GM04503 (cell line): ENCODE measurements at regions not wholly inside any gene's neighbourhood (a gene's known extent, or its start where the extent isn't known, plus 50 kb on each side); places are given as distances from the start of the nearest gene placed in this dataset.
"Not testable (repeated sequence)": the region's sequence is repeated elsewhere in the genome, so short reads cannot be mapped to it uniquely, and the experiment has no call there.

Experiments used
- DNase-seq: peaks from one replicate; pipeline ENCODE4 v3.0.0-alpha.2; 2012; ENCODE audit warnings: low read depth

DNA sequence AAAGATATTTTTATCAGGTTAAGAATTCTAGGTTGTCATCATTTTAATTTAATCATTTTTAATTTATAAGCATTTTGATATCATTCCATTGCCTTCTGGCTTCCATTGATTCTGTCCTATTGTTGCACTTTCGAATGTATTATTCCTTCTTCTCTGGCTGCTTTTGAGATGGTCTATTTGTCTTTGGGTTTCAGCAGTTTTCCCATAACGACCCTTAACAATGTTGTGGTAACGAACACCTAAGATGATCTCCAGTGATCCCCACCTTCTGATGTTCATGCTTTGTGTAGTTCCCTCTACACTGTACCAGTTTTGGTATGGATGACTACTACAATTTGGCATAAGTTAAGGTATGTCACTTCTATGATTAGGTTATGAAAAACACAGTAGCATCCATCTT, 59.9 kb downstream of the MINAR1 start:
- no peak for DNase-seq

DNA sequence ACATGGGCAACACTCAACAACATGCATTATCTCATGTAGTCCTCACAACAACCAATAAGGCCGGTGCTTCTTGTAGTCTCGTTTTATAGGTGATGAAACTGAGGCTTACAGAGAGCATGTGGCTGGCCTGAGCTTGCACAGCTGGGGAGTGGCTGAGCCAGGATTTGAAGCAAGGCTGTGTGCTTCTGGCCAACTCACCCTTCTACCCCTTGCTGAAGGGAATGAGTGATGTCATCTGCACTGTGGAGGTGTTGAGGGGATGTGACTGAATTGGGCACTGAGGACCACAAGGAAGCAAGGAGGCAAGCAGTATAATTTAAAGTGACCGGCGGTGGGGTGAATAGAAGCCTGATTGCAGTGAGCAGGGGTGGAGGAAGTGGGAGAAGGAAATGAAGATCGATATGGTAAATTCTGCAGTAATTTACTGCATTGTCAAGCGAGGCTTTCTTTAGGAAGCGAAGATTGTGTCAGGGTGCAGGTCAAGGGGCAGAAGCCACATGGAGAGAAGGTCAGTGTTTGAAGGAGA, 62.3 kb downstream of the MINAR1 start:
- no peak for DNase-seq

GRCh38 chr15:79494963-79495755, 63.0 kb downstream of the MINAR1 start:
- DNase-seq = no peak

- DNase-seq = no peak
Observed at GRCh38 chr15:79495775-79496174, 63.6 kb downstream of the MINAR1 start.

DNA sequence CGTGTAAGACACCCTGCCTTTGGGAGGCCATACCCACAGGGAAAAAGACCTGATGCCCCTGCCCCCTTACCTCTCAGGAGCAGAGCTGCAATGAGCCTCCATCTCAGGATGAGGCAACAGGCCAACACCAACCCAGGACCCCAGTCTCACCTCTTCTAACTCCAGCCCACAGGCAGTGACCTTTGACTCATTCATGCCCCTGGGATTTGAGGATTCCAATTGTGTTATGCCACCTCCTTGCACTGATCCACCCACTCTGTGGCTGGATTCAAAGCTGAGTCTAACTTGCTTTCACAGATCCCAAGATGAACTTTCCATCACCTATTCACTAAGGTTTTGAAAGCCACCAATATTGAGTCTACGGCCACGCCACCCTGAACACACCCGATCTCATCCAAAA, 64.7 kb downstream of the MINAR1 start:
- no peak for DNase-seq

- DNase-seq = no peak
Observed at GRCh38 chr15:79501086-79501485, 69.0 kb downstream of the MINAR1 start.

DNA sequence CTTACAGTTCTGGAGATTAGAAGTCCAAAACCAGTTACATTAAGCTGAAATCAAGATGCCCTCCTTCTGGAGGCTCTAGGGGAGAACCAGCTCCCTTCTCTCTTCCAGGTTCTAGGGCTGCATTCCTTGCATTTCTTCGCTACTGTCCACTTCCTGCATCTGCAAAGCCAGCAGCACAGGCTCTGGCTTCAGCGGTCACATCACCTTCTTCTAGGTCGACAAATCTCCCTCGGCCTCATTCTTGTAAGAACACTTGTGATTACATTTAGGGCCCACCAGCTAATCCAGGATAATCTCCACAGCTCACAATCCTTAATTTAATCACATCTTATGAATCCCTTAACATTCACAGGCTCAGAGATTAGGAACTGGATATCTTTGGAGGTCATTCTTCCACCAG, 73.8 kb downstream of the MINAR1 start:
- DNase-seq = no peak

DNA sequence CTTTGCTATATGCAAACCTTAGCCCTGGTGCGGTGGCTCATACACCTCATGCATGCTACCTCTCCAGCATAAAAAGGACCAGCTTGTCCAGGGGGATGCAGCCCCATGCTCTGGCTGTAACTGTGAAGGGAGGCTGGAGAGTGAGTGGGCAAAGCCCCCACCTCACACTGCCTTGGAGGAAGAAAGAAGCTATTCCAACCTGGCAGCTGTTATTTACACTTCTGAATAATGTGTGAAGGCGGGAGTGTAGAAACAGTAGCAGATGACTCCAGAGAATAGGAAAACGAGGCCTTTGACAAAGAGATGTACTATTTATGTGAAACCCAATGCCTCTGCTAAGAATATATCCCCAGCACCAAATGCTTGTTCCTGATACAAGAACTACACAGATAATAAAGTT, 80.7 kb downstream of the MINAR1 start:
- not testable (repeated sequence) for DNase-seq

DNA sequence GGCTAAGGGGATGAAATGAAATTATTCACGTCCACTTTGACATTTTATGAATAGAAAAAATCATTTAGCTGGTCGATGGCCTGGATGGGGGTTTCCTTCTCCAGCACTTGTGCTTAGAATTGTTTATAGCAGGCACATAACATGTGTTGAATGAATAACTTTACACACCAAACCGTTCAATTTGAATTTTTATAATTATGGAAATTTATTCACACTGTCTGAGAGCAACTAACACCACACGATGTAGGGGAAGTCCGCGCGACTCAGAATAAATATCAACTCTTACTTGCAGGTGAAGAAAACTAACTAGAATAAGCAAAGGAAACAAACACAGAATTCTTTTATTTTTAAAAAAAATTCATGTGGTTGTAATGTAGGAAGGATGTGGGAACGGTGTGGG, 81.3 kb downstream of the MINAR1 start:
- no peak for DNase-seq

GRCh38 chr15:79513940-79514339, 81.8 kb downstream of the MINAR1 start:
- no peak for DNase-seq

GRCh38 chr15:79515300-79516027, 83.3 kb downstream of the MINAR1 start:
- DNase-seq = no peak

DNA sequence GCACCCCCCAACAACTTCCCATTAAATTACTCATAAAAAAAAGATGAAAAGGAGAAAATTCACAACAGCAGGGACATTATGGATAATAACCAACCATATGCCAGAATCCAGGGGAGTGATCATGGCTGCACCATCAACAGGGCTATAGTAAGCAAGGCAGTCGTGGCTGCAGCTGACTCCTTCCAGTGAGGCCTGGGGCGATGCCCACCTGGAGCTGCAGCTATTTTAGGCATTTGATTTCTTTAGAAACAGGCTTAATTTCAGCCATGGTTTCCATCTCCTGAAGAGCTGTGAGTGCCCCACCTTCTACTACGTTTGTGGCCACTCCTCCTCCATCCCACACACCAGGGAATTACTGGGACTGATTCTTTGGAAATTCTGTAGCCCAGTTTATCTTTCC, 84.0 kb downstream of the MINAR1 start:
- DNase-seq = no peak

- no peak for DNase-seq
Observed at GRCh38 chr15:79516646-79517045, 84.5 kb downstream of the MINAR1 start.

DNA sequence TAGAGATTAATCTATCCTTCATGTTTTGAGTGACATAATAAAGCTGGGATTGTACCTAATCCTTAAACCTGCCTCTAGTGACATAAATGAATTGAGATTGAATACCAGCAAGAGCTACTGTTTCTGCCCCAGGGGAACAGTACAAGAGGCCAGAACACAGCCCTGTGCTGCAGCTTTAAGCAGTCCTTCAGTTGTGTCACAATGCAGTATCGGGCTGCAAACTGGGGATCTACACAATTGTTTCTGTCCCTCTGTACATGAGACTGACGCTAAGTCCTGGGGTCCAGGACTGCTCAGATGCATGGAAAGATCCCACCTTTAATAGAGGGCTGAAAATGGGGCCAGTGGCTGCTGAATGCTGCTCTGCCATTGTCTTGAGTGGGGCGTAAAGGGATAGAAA, 87.5 kb downstream of the MINAR1 start:
- DNase-seq = no peak

DNA sequence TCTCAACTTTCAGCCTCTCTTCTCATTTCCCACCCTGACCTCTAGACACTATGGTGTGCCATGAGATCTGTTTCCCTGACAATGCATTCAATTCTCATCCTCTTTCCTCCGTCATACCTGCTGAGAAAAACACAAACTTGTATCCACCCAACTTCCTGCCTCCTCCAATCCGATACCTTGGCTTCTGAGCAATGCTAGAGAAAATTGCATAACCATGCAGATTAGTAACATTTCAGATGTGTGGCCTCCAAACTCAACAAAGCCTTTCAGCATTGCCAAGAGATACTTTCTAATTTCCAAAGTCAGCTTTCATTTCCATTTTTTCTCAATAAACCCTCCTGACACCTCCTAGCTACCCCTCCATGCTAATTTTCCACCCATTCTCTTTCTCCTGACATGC, 88.5 kb downstream of the MINAR1 start:
- no peak for DNase-seq

DNA sequence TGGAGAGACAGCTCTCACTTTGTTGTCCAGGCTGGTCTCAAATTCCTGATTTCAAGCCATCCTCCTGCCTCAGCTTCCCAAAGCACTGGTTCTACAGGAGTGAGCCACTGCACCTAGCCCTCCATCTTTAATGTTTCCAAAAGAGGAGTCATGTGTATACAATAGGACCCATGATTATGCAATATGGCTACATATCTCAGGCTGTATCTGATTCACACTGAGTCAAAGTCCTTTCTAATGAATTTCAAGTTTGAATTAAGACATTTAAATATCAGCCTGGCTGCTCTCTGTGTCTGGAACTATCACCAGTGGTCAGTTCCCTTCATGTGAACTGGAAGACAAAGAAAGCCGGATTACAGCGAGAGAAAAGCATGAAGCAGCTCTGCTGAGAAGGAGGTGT, 90.5 kb downstream of the MINAR1 start:
- no peak for DNase-seq

- no peak for DNase-seq
Observed at GRCh38 chr15:79523266-79523665, 91.1 kb downstream of the MINAR1 start.

GRCh38 chr15:79524531-79524930, 92.4 kb downstream of the MINAR1 start:
- DNase-seq = no peak

GRCh38 chr15:79526376-79526775, 94.2 kb downstream of the MINAR1 start:
- no peak for DNase-seq

GRCh38 chr15:79527821-79528220, 95.7 kb downstream of the MINAR1 start:
- no peak for DNase-seq

DNA sequence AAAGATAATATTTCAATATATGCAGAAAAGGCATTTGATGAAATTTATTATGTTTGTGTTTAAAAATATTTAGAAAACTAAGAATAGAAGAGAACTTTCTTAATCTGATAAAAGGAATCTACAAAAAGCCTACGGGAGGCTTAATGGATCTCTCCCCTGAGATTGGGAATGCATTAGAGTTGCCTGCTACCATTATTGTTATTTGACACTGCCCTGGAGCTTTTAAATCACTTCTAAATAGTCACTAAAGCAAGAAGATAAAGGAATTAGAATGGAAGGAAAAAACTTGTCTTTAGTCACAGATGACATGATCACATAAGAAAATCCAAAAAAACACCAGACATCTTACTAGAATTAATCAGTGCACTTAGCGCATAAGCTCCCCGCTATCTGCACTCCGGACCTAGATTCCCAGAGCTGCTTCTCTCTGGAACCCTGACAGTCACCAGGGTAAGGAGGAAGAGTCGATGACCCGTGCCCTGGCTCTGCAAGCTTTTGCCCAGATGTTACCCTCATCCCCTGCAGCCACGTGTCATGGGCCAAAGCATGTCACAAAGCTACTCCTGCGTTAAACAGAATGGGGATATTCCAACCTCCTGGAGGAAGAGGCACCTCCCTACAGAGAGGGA, 97.1 kb downstream of the MINAR1 start:
- DNase-seq = no peak

DNA sequence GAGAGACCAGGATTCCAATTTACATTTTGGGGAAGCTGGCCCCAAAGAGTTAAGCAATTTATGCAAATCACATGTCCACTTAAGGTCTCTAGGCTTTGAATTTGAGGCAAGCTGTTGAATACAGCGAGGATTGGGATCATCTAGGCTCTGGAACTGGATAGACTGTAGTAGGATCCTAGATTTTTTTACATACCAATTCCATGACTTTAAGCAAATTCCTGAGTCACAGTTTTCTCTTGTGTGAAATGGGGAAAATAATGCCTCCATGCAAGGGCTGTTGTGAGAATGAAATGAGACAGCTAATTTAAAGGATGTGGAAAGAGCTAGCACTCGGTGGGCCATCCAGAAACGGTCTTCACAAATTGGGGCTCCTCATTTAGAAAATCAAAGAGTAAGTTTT, 103.4 kb downstream of the MINAR1 start:
- DNase-seq = no peak

DNA sequence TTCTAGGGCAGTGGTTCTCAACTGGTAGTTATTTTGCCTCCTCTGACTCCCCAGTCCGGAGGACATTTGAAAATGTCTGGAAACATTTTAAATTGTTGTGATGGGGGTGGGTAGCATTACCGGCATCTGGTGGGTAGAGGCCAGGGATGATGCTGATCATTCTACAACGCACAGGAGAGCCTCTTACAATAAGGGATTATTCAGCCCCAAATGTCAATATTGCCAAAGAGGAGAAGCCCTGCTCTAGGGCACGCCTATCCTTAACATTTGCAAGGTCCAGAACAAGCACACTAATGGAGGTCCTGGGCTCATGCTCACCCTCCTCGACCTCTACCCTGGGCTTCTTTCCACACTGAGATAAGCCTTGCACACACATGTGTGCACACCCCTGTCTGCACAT, 106.4 kb downstream of the MINAR1 start:
- no peak for DNase-seq
